Neural progenitor cell (in vitro differentiated cells): ENCODE measurements at regions not wholly inside any gene's neighbourhood (a gene's known extent, or its start where the extent isn't known, plus 50 kb on each side); places are given as distances from the start of the nearest gene placed in this dataset.

ENCODE experiments used
- CTCF ChIP-seq: fragments of 200-600 bp; sonication (generic); IDR thresholded peaks from 2 replicates; pipeline ENCODE4 v1.5.1; 2017; ENCODE audit warnings: antibody characterized with exemption, mild to moderate bottlenecking
- EZH2 ChIP-seq: fragments of 200-600 bp; sonication (generic); IDR thresholded peaks from 2 replicates; pipeline ENCODE4 v1.6.1; 2017; ENCODE audit warnings: antibody characterized with exemption, mild to moderate bottlenecking, moderate library complexity
- EZH2phosphoT487 ChIP-seq: fragments of 200-600 bp; sonication (generic); IDR thresholded peaks from 2 replicates; pipeline ENCODE4 v1.6.1; 2017; ENCODE audit warnings: antibody characterized with exemption

DNA sequence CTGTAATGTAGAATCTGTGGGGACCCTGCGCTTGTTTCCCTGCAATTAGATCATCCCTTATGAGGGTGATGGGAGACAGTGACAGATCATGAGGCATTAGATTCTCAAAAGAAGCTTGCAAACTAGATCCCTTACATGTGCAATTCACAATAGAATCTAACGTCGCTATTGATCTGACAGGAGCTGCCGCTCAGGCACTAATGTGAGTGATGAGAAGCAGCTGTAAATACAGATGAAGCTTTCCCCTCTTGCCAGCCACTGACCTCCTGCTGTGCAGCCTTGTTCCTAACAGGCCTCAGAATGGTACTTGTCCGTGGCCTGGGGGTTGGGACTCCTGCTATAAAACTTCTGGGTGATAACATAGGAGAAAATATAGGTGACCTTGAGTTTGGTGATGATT is 1076.8 kb downstream of the PDHA2 start:
- TF ChIP-seq CTCF (no peak), EZH2 (no peak), EZH2phosphoT487 (no peak)
